GM12875 (cell line): ENCODE measurements at regions not wholly inside any gene's neighbourhood (a gene's known extent, or its start where the extent isn't known, plus 50 kb on each side); places are given as distances from the start of the nearest gene placed in this dataset.

Experiments used
- H3K4me3 ChIP-seq: one replicate; pipeline ENCODE4 v1.5.1; 2011; ENCODE audit warnings: low read depth, low read length, control low read depth
- TF ChIP-seq, protein P1 (sequence below): IDR thresholded peaks from 2 replicates; pipeline ENCODE4 v1.5.1; 2011; ENCODE audit warnings: low read depth, mild to moderate bottlenecking, control low read depth, inconsistent platforms, low read length, moderate library complexity, borderline replicate concordance; ENCODE audit not compliant: insufficient read depth

DNA sequence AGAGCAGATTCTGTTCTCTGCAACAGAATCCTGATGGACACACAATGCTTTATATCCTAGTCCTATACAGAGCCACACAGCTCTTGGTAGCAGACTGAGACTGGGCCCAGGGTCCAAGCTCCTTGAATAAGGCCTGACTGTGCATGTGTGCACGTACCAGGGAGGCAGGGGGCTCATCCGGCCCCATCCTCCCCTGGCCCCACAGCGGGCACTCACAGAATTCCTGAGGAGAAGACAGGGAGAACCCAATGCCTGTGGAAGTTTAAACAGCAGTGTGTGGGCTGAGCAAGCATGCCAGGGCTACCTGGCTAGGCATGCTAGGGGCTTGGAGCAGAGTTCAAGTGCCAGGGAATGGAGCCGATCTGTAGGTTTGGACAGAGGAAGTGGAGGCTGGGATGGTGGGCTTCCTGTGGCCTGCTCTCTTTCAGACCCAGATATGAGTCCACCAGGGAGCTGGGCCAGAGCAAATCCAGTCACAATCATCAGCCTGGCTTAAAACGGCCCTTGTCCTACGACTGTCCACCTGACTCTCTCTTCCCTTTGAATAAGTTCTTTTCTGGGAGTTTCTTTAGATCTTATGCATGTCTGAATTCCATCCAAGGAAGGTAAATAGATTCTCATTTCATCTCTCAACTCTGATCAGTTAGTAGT lies 74.0 kb downstream of the MRPL14 start:
- TF ChIP-seq, protein P1, sequence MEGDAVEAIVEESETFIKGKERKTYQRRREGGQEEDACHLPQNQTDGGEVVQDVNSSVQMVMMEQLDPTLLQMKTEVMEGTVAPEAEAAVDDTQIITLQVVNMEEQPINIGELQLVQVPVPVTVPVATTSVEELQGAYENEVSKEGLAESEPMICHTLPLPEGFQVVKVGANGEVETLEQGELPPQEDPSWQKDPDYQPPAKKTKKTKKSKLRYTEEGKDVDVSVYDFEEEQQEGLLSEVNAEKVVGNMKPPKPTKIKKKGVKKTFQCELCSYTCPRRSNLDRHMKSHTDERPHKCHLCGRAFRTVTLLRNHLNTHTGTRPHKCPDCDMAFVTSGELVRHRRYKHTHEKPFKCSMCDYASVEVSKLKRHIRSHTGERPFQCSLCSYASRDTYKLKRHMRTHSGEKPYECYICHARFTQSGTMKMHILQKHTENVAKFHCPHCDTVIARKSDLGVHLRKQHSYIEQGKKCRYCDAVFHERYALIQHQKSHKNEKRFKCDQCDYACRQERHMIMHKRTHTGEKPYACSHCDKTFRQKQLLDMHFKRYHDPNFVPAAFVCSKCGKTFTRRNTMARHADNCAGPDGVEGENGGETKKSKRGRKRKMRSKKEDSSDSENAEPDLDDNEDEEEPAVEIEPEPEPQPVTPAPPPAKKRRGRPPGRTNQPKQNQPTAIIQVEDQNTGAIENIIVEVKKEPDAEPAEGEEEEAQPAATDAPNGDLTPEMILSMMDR, result no peak
- no peak overlapping the region for H3K4me3 ChIP-seq

- H3K4me3 ChIP-seq, result no peak overlapping the region
- TF ChIP-seq, protein P1, result no peak
Observed at GRCh38 chr6:44052419-44053023, 74.7 kb downstream of the MRPL14 start.

- no peak overlapping the region for H3K4me3 ChIP-seq
- TF ChIP-seq, protein P1, result no peak
Observed at GRCh38 chr6:44051515-44051914, 75.7 kb downstream of the MRPL14 start.

DNA sequence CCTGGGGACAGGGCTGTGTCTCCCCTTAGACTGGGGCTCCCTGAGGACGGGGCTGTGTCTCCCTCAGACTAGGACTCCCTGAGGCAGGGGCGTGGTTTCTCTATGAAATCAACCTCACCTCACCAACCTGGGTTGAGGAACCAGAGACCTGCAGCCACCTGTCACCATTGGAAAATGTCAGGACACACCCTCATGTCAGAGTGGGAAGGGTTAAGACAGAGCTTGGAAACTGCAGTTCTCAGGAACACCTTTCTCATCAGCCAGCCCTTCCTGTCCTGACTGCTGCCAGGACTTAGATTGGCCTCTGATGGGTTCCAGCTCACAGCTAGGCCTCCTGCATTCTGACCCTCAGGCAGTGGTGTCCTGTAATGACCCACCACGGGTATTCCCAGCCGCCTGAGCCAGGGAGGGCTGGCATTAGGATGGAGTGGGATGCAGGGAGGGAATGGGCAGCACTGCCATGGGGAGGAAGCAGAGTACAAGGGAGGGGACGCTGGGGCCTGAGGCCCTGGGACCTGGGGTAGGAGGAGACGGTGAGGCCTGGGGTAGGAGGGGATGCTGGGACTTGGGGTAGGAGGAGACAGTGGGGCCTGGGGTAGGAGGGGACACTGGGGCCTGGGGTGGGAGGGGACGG lies 76.3 kb downstream of the MRPL14 start:
- H3K4me3 ChIP-seq, result no peak overlapping the region
- TF ChIP-seq, protein P1, result no peak

- TF ChIP-seq, protein P1, result no peak
- no peak overlapping the region for H3K4me3 ChIP-seq
Observed at GRCh38 chr6:44049989-44050871, 77.0 kb downstream of the MRPL14 start.

DNA sequence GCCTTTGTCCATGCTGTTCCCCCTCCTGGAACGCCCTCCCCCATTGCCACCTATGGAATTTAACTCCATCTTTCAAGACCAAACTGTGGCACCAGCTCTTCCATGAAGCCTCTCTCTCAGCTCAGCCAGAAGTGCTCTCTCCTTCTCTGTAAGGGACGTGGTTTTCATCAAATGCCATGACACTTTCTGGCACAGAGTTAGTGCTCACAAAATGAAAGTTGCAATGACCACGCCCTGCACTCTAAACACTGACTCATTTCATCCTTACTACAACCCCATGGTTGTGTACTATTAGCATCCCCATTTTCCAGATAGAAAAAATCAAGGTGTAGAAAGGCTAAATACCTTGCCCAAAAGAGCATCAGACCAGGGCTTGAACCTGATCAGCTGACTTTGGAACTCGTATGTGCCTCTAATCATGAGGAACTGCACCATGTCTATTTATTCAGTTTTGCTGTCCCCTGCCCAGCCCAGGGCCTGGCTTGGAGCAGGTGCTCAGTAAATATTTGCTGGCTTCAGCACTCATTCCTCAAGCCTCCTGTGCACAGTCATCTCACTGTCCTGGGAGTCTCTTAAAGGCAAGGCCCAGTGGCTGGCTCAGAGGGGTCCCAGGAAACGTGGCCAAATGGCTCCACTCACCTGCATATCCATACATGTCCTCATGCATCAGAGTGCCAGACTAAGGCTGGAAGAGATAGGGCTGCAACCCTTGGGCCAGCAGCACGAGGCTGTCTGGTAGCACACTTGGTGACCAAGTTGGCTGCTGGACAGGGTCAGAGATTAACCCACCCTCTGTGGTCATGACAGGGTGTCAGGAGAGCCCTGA lies 77.9 kb downstream of the MRPL14 start:
- TF ChIP-seq, protein P1, result no peak
- no peak overlapping the region for H3K4me3 ChIP-seq
